ENCODE measurements at regions not wholly inside any gene's neighbourhood (a gene's known extent, or its start where the extent isn't known, plus 50 kb on each side); places are given as distances from the start of the nearest gene placed in this dataset.

GRCh38 chr3:24857945-24858344 is 363.3 kb upstream of the THRB start:
- H3K9me3 Mint-ChIP-seq = peaks cover 17% of the 10 kb centered on the region
- H3K4me3 Mint-ChIP-seq = no peak overlapping the region
- H3K27ac Mint-ChIP-seq = no peak overlapping the region
- no peaks in the 10 kb centered on the region for H3K36me3 Mint-ChIP-seq (ENCODE audit: low read depth)
- H3K27me3 Mint-ChIP-seq = no peaks in the 10 kb centered on the region
- H3K4me1 Mint-ChIP-seq = no peaks in the 10 kb centered on the region
- ATAC-seq (replicated peaks) = no peak

GRCh38 chr3:24863215-24863614 is 368.6 kb upstream of the THRB start:
- H3K36me3 Mint-ChIP-seq (ENCODE audit: low read depth) = no peaks in the 10 kb centered on the region
- no peak overlapping the region for H3K27ac Mint-ChIP-seq
- H3K27me3 Mint-ChIP-seq = no peaks in the 10 kb centered on the region

GRCh38 chr3:24867783-24868182 is 373.1 kb upstream of the THRB start:
- H3K36me3 Mint-ChIP-seq (ENCODE audit: low read depth) = no peaks in the 10 kb centered on the region
- H3K4me1 Mint-ChIP-seq = no peaks in the 10 kb centered on the region
- ATAC-seq (replicated peaks) = no peak
- no peak overlapping the region for H3K27ac Mint-ChIP-seq
- H3K27me3 Mint-ChIP-seq = no peaks in the 10 kb centered on the region
- H3K4me3 Mint-ChIP-seq = no peak overlapping the region
- peaks cover 25% of the 10 kb centered on the region for H3K9me3 Mint-ChIP-seq

More at GRCh38 chr3:24863215-24863614, 368.6 kb upstream of the THRB start:
- Mint-ChIP-seq H3K4me3 (no peak overlapping the region), H3K9me3 (peaks cover 32% of the 10 kb centered on the region), H3K4me1 (no peaks in the 10 kb centered on the region)
- no peak for ATAC-seq (replicated peaks)

GRCh38 chr3:24881239-24881638 is 386.6 kb upstream of the THRB start:
- Mint-ChIP-seq H3K9me3 (peaks cover 5% of the 10 kb centered on the region), H3K4me1 (no peaks in the 10 kb centered on the region)

GRCh38 chr3:24886501-24886900 is 391.9 kb upstream of the THRB start:
- peaks cover 5% of the 10 kb centered on the region for H3K9me3 Mint-ChIP-seq
- no peaks in the 10 kb centered on the region for H3K27me3 Mint-ChIP-seq
- no peak overlapping the region for H3K27ac Mint-ChIP-seq
- ATAC-seq (replicated peaks) = no peak
- H3K36me3 Mint-ChIP-seq (ENCODE audit: low read depth) = no peaks in the 10 kb centered on the region
- H3K4me1 Mint-ChIP-seq = no peaks in the 10 kb centered on the region
- no peak overlapping the region for H3K4me3 Mint-ChIP-seq

More at GRCh38 chr3:24881239-24881638, 386.6 kb upstream of the THRB start:
- no peak for ATAC-seq (replicated peaks)
- H3K27ac Mint-ChIP-seq = no peak overlapping the region
- no peaks in the 10 kb centered on the region for H3K36me3 Mint-ChIP-seq (ENCODE audit: low read depth)
- H3K27me3 Mint-ChIP-seq = no peaks in the 10 kb centered on the region
- H3K4me3 Mint-ChIP-seq = no peak overlapping the region

- H3K36me3 Mint-ChIP-seq (ENCODE audit: low read depth) = no peaks in the 10 kb centered on the region
- H3K27me3 Mint-ChIP-seq = no peaks in the 10 kb centered on the region
- no peak overlapping the region for H3K4me3 Mint-ChIP-seq
- H3K27ac Mint-ChIP-seq = no peak overlapping the region
- no peak for ATAC-seq (replicated peaks)
- peaks cover 8% of the 10 kb centered on the region for H3K9me3 Mint-ChIP-seq
- H3K4me1 Mint-ChIP-seq = no peaks in the 10 kb centered on the region
Observed at GRCh38 chr3:24890012-24890411, 395.4 kb upstream of the THRB start.

- ATAC-seq (replicated peaks) = no peak
- no peaks in the 10 kb centered on the region for H3K36me3 Mint-ChIP-seq (ENCODE audit: low read depth)
- peaks cover 7% of the 10 kb centered on the region for H3K9me3 Mint-ChIP-seq
- H3K4me1 Mint-ChIP-seq = no peaks in the 10 kb centered on the region
- no peaks in the 10 kb centered on the region for H3K27me3 Mint-ChIP-seq
- H3K27ac Mint-ChIP-seq = no peak overlapping the region
- H3K4me3 Mint-ChIP-seq = no peak overlapping the region
Observed at GRCh38 chr3:24899373-24899772, 404.7 kb upstream of the THRB start.

GRCh38 chr3:24899901-24900603 is 405.4 kb upstream of the THRB start:
- Mint-ChIP-seq H3K4me1 (no peaks in the 10 kb centered on the region), H3K9me3 (peaks cover 8% of the 10 kb centered on the region), H3K4me3 (no peak overlapping the region), H3K27ac (no peak overlapping the region), H3K36me3 (ENCODE audit: low read depth) (no peaks in the 10 kb centered on the region), H3K27me3 (no peaks in the 10 kb centered on the region)
- ATAC-seq (replicated peaks) = no peak

GRCh38 chr3:24905266-24905665 is 410.6 kb upstream of the THRB start:
- H3K27me3 Mint-ChIP-seq = no peaks in the 10 kb centered on the region
- peaks cover 11% of the 10 kb centered on the region for H3K9me3 Mint-ChIP-seq
- ATAC-seq (replicated peaks) = no peak
- no peak overlapping the region for H3K27ac Mint-ChIP-seq
- H3K4me1 Mint-ChIP-seq = no peaks in the 10 kb centered on the region
- H3K36me3 Mint-ChIP-seq (ENCODE audit: low read depth) = no peaks in the 10 kb centered on the region
- no peak overlapping the region for H3K4me3 Mint-ChIP-seq

- Mint-ChIP-seq H3K27ac (no peak overlapping the region), H3K27me3 (no peaks in the 10 kb centered on the region), H3K4me1 (no peaks in the 10 kb centered on the region), H3K4me3 (no peak overlapping the region), H3K36me3 (ENCODE audit: low read depth) (no peaks in the 10 kb centered on the region), H3K9me3 (peaks cover 11% of the 10 kb centered on the region)
- no peak for ATAC-seq (replicated peaks)
Observed at GRCh38 chr3:24907106-24907505, 412.5 kb upstream of the THRB start.

GRCh38 chr3:24911076-24911475 is 416.4 kb upstream of the THRB start:
- no peaks in the 10 kb centered on the region for H3K4me1 Mint-ChIP-seq
- H3K27me3 Mint-ChIP-seq = no peaks in the 10 kb centered on the region
- H3K9me3 Mint-ChIP-seq = peaks cover 3% of the 10 kb centered on the region
- ATAC-seq (replicated peaks) = no peak
- H3K36me3 Mint-ChIP-seq (ENCODE audit: low read depth) = no peaks in the 10 kb centered on the region
- H3K4me3 Mint-ChIP-seq = no peak overlapping the region
- H3K27ac Mint-ChIP-seq = no peak overlapping the region

GRCh38 chr3:24915639-24916038 is 421.0 kb upstream of the THRB start:
- H3K27ac Mint-ChIP-seq = no peak overlapping the region
- ATAC-seq (replicated peaks) = no peak
- H3K27me3 Mint-ChIP-seq = no peaks in the 10 kb centered on the region
- no peaks in the 10 kb centered on the region for H3K36me3 Mint-ChIP-seq (ENCODE audit: low read depth)
- H3K9me3 Mint-ChIP-seq = no peaks in the 10 kb centered on the region
- no peaks in the 10 kb centered on the region for H3K4me1 Mint-ChIP-seq
- no peak overlapping the region for H3K4me3 Mint-ChIP-seq

- no peak overlapping the region for H3K4me3 Mint-ChIP-seq
- H3K4me1 Mint-ChIP-seq = no peaks in the 10 kb centered on the region
- H3K36me3 Mint-ChIP-seq (ENCODE audit: low read depth) = no peaks in the 10 kb centered on the region
- H3K27me3 Mint-ChIP-seq = no peaks in the 10 kb centered on the region
- no peaks in the 10 kb centered on the region for H3K9me3 Mint-ChIP-seq
- no peak for ATAC-seq (replicated peaks)
- H3K27ac Mint-ChIP-seq = no peak overlapping the region
Observed at GRCh38 chr3:24917908-24918307, 423.3 kb upstream of the THRB start.

- Mint-ChIP-seq H3K9me3 (peaks cover 4% of the 10 kb centered on the region), H3K27me3 (no peaks in the 10 kb centered on the region), H3K36me3 (ENCODE audit: low read depth) (no peaks in the 10 kb centered on the region), H3K4me3 (no peak overlapping the region), H3K27ac (no peak overlapping the region), H3K4me1 (no peaks in the 10 kb centered on the region)
- no peak for ATAC-seq (replicated peaks)
Observed at GRCh38 chr3:24923570-24923969, 428.9 kb upstream of the THRB start.

- no peaks in the 10 kb centered on the region for H3K36me3 Mint-ChIP-seq (ENCODE audit: low read depth)
- no peak for ATAC-seq (replicated peaks)
- no peak overlapping the region for H3K4me3 Mint-ChIP-seq
- peaks cover 4% of the 10 kb centered on the region for H3K9me3 Mint-ChIP-seq
- no peaks in the 10 kb centered on the region for H3K4me1 Mint-ChIP-seq
- H3K27ac Mint-ChIP-seq = no peak overlapping the region
- H3K27me3 Mint-ChIP-seq = no peaks in the 10 kb centered on the region
Observed at GRCh38 chr3:24929521-24929920, 434.9 kb upstream of the THRB start.

- Mint-ChIP-seq H3K36me3 (ENCODE audit: low read depth) (no peaks in the 10 kb centered on the region), H3K9me3 (peaks cover 4% of the 10 kb centered on the region), H3K4me1 (no peaks in the 10 kb centered on the region), H3K4me3 (no peak overlapping the region), H3K27me3 (no peaks in the 10 kb centered on the region), H3K27ac (no peak overlapping the region)
- ATAC-seq (replicated peaks) = no peak
Observed at GRCh38 chr3:24933401-24933800, 438.8 kb upstream of the THRB start.

Measured in activated T-helper 17 cell treated with anti-CD3 and anti-CD28 coated beads, Interleukin-2, amount 50 U/mL, for 72 hours (primary cell).